HG02973 (cell line): ENCODE measurements at regions not wholly inside any gene's neighbourhood (a gene's known extent, or its start where the extent isn't known, plus 50 kb on each side); places are given as distances from the start of the nearest gene placed in this dataset.

ENCODE experiments used
- ATAC-seq: cut with Tn5 transposase; IDR thresholded peaks from one replicate; pipeline ENCODE4 v1.9.1; 2021; ENCODE audit warnings: moderate library complexity; ENCODE audit not compliant: unreplicated experiment

- ATAC-seq, result no peak
These were observed 115.7 kb upstream of the MDM1 start for GRCh38 chr12:68447797-68448260.

DNA sequence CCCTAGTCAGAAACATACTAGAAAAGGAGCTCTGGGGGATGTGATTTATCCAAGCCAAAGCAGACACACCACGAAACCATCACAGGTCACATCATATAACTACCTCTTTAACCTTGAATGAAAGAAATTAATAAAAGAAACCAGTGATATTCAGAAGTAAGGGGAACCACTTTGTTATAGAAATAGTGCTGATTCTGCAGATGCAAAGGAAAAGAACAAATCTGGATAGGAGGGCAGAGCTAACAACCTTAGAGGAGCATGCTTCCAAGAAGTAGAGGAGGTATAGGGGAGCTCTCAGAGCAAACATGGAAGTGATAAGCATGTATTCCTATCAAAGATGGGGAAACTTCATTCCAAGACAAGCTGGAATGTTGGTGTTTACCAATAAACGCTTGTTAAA lies 117.0 kb upstream of the MDM1 start:
- ATAC-seq, result no peak

DNA sequence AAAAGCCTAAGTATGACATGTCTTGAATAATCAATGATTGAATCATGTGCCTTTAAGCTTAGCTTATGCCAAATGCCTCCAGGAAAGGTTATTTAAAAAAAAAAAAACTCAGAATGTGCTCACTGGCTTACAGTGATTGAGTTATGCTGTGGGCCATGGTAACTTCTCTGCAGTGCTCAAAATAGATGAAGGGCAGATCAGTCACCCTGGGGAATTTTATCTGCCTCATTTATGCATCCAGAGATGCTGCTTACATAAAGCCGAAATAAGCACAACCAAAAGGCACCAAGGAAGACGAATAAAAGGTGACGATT lies 118.7 kb upstream of the MDM1 start:
- ATAC-seq, result no peak

- ATAC-seq, result peak; percentile 68
These were observed 119.3 kb upstream of the MDM1 start for GRCh38 chr12:68451261-68452077.

- no peak for ATAC-seq
These were observed 120.0 kb upstream of the MDM1 start for GRCh38 chr12:68452078-68452715.

GRCh38 chr12:68453278-68453677 lies 121.1 kb upstream of the MDM1 start:
- no peak for ATAC-seq

DNA sequence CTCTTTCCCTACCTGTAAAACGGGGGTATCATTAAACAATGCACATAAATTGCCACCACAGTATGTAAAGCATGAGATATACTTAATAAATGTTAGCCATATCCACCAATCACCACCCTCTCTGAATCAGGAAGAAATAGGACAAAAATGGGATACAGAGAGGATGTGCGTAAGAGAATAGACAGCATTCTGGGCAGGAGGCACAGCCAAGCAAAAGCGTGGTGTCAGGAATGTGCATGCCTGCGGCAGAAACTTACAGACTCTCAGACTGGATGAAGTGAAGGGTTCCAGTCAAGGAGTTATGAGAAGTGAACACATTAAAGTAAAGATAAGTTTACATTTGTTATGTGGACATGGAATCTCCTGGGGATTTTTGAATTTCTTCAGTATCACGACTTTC lies 121.7 kb upstream of the MDM1 start:
- ATAC-seq, result no peak

GRCh38 chr12:68454892-68455291 lies 122.7 kb upstream of the MDM1 start:
- ATAC-seq, result no peak

GRCh38 chr12:68455691-68456345 lies 123.7 kb upstream of the MDM1 start:
- ATAC-seq, result no peak

DNA sequence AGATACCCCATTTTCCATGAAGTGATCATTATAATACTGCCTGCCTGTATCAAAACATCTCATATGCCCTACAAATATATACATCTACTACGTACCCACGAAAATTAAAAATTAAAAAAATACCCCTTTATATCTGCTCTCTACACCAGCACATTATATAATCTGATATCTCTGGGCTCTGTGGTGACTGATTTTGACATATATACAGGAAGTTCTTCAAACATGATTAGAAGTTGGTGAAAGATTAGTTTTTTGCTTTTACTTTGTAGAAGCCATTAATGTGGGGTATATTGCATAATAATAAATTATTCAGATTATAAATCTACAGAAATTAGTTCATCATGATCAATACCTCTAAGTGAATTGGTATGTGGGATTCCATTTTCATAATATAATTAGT lies 126.7 kb upstream of the MDM1 start:
- no peak for ATAC-seq

GRCh38 chr12:68460236-68460635 lies 128.1 kb upstream of the MDM1 start:
- no peak for ATAC-seq

GRCh38 chr12:68461645-68462044 lies 129.5 kb upstream of the MDM1 start:
- ATAC-seq, result no peak

- no peak for ATAC-seq
These were observed 130.6 kb upstream of the MDM1 start for GRCh38 chr12:68462803-68463202.

DNA sequence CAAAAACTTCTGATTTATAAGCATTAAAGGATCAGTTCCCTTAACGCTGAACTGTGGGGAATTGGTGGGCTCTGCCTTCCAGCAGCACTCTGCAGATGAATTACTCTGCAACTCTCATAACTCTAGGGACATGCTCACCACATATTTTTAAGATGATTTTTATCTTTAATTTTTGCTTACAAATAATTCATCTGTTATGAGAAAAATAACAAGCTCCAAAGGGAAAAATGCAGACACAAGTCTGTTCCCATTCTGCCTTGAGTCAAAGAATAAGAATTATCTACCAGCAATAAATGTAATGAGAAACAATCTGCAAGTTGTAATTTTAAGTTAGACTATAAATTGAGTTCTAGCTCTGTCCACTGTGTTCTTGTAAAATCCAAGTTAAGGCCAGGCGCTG lies 133.1 kb upstream of the MDM1 start:
- no peak for ATAC-seq

DNA sequence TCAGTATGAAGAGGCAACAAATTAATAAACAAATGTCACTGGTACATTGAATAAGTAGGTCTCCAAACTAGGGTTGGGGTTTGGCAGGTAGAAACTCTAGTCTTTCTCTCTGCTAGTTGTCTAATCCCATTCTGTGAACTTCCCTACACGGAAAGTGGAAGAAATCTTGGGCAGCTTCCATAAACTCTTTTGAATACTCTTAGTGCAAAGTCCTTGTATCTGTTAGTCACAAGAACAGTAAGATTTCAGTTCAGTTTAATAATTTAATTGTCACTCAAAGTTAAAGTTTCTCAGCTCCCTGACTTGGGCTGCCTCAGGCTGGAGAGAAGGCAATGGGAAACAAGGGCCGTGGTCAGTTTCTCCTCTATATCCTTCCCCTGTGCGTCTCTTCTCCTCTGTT lies 135.4 kb upstream of the MDM1 start:
- no peak for ATAC-seq

- ATAC-seq, result no peak
These were observed 135.9 kb upstream of the MDM1 start for GRCh38 chr12:68468036-68468435.

DNA sequence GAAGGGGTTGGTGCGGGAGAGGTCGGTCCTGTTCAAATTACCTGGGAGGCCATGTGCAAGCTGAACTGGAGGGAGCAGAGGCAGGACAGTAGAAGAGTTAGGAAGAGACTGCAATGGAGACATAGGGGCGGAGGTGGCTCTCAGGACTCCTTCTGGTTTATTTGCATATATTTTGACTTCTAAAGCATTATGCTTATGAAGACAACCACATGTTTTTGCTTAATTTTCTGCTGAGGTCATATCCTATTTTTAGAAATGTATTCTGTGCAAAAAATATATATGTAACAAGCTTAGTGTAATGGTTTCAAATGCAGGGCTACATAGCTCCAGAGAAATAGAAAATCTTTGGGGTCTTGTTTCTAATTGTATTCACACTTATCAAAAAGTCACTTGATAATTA lies 137.0 kb upstream of the MDM1 start:
- ATAC-seq, result no peak

- no peak for ATAC-seq
These were observed 138.6 kb upstream of the MDM1 start for GRCh38 chr12:68470664-68471328.

DNA sequence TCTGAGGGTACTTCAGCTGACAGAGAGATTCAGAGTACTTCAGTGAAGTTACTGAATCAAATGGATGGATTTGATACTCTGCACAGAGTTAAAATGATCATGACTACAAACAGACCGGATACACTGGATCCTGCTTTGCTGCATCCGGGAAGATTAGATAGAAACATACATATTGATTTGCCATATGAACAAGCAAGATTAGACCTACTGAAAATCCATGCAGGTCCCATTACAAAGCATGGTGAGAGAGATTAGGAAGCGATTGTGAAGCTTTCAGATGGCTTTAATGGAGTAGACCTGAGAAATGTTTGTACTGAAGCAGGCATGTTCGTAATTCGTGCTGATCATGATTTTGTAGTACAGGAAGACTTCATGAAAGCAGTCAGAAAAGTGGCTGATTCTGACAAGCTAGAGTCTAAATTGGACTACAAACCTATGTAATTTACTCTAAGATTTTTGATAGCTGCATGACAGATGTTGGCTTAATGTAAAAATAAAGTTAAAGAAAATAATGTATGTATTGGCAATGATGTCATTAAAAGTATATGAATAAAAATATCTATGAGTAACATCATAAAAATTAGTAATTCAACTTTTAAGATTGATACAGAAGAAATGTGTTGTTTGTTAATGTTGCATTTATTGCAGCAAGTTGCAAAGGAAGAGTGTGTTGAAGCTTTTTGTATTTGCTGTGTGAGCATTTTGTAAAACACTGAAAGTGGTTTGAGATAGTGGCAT lies 136.1 kb upstream of the RAP1B start:
- ATAC-seq, result no peak

DNA sequence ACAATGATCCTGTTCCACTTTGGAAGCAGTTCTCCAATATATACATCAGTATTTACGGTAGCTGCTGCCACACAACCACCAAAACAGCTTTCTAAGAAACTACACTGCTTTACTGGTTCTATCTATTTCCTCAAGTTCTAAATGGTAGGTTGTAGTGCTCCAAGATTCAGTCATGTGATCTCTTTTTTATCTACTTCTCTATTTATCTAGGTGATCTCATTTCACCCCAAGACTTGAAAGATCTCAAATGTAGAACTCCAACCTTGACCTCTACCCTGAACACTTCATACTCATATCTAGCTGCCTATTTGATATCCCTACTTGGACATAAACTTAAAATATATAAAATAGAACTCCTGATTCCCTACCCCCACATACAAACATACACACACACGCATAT lies 133.9 kb upstream of the RAP1B start:
- ATAC-seq, result no peak

GRCh38 chr12:68477261-68477772 lies 133.4 kb upstream of the RAP1B start:
- ATAC-seq, result no peak
